A673 (cell line): ENCODE measurements at regions not wholly inside any gene's neighbourhood (a gene's known extent, or its start where the extent isn't known, plus 50 kb on each side); places are given as distances from the start of the nearest gene placed in this dataset.

Experiments
- EZH2 ChIP-seq: fragments of 200-600 bp; sonication (generic); IDR thresholded peaks from 2 replicates; pipeline ENCODE4 v1.6.1; 2017; ENCODE audit warnings: borderline replicate concordance, low read depth, mild to moderate bottlenecking, mixed read lengths, antibody characterized with exemption, low read length; ENCODE audit not compliant: poor library complexity, severe bottlenecking
- TF ChIP-seq, protein P1 (sequence below): fragments of 300-800, 200-600 bp; sonication (generic); conservative IDR thresholded peaks from 2 replicates; pipeline ENCODE4 v1.5.1; 2017; ENCODE audit warnings: low read depth, mild to moderate bottlenecking, antibody characterized with exemption, low read length, moderate library complexity, mixed read lengths

DNA sequence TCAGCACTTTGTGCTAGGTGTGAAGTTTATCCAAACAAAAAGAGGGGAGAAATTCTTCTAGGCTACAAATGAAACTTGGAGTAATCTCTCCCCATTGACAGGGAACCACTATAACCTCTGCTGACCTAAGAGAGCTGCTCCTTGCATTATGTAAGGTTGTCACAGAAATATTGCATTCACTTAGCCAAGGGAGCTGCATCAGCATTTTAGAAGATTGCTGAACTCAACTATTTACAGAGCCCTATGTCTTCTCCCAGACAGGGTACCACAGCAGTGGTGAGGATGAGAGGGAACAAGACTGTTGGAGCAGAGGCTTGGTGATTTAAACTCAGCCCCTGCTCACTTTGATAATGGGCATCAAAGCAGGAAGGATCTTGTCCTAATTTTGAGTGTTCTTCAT, 362.0 kb downstream of the TMEM38B start:
- TF ChIP-seq, protein P1, sequence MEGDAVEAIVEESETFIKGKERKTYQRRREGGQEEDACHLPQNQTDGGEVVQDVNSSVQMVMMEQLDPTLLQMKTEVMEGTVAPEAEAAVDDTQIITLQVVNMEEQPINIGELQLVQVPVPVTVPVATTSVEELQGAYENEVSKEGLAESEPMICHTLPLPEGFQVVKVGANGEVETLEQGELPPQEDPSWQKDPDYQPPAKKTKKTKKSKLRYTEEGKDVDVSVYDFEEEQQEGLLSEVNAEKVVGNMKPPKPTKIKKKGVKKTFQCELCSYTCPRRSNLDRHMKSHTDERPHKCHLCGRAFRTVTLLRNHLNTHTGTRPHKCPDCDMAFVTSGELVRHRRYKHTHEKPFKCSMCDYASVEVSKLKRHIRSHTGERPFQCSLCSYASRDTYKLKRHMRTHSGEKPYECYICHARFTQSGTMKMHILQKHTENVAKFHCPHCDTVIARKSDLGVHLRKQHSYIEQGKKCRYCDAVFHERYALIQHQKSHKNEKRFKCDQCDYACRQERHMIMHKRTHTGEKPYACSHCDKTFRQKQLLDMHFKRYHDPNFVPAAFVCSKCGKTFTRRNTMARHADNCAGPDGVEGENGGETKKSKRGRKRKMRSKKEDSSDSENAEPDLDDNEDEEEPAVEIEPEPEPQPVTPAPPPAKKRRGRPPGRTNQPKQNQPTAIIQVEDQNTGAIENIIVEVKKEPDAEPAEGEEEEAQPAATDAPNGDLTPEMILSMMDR, result no peak
- TF ChIP-seq EZH2, result no peak
